Stomach (tissue), 4 donors: ENCODE measurements at regions not wholly inside any gene's neighbourhood (a gene's known extent, or its start where the extent isn't known, plus 50 kb on each side); places are given as distances from the start of the nearest gene placed in this dataset.

Experiments used
- CTCF ChIP-seq, 7 experiments: fragments of 450-650 bp in 4 of 7; fragments of 200-600 bp in 3 of 7; sonication (generic) in 3 of 7; IDR thresholded peaks; one replicate each; pipeline ENCODE4 v1.5.1; 2016 to 2019; ENCODE audit warnings: antibody characterized with exemption in 7 of 7, control low read depth in 2 of 7, mild to moderate bottlenecking in 1 of 7
- POLR2A ChIP-seq, 4 donors: fragments of 450-650 bp; IDR thresholded peaks; one replicate each; pipeline ENCODE4 v1.6.1; 2016; ENCODE audit warnings: antibody characterized with exemption in 4 of 4, control low read depth in 2 of 4, mild to moderate bottlenecking in 1 of 4, moderate library complexity in 1 of 4
- POLR2AphosphoS5 ChIP-seq, 3 donors: sonication (generic); formaldehyde crosslinking; IDR thresholded peaks; one replicate each; pipeline ENCODE4 v1.6.1; 2016; ENCODE audit warnings: antibody characterized with exemption in 3 of 3

- TF ChIP-seq CTCF (IDR thresholded peaks at IDR 0.05): no peak
- TF ChIP-seq POLR2AphosphoS5 (IDR thresholded peaks at IDR 0.05): no peak
- TF ChIP-seq POLR2A (IDR thresholded peaks at IDR 0.05): no peak
These were observed 284.4 kb downstream of the TCF7L2 start for GRCh38 chr10:113234481-113234880.
